ENCODE measurements at regions not wholly inside any gene's neighbourhood (a gene's known extent, or its start where the extent isn't known, plus 50 kb on each side); places are given as distances from the start of the nearest gene placed in this dataset.
"Not testable (repeated sequence)": the region's sequence is repeated elsewhere in the genome, so short reads cannot be mapped to it uniquely, and the experiment has no call there.

DNA sequence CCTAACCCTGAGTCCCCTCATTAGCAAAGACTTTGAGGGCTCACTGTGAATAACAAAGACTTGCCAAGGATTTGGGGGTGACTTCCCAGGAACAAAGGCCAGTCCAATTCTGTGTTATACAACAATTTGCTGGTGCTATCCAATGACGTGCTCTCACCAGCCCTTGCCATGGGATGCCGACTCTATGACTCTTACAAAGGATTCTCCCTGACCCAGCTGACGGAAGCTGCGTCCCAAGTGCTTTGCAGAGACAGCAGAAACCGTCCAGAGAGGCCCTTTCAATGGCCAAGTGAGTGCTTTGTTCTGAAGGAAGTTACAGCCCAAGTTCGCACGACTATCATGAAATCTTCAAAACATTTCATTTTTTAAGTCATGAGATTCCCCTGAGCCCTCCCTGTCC lies 345.3 kb upstream of the TNRC6C start:
- DNase-seq = no peak

- no peak for DNase-seq
Measured at GRCh38 chr17:77613627-77614026, 344.9 kb upstream of the TNRC6C start.

- no peak for DNase-seq
Measured at GRCh38 chr17:77615703-77616253, 342.7 kb upstream of the TNRC6C start.

DNA sequence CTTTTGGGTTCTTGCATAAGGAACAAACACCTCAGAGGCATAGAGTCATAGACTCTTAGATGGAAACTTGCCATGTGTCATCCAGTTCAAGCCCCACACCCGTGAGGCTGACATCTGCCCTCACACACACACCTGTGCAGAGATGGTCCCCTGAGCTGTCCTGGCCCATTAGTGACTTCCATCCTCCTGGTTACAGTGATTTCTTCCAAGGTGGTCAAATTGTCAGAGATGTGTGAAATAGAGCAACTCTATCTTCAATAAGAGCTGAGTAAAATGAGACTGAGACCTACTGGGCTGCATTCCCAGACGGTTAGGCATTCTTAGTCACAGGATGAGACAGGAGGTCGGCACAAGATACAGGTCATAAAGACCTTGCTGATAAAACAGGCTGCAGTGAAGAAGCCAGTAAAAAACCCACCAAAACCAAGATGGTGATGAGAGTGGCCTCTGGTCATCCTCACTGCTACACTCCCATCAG lies 342.2 kb upstream of the TNRC6C start:
- no peak for DNase-seq

DNA sequence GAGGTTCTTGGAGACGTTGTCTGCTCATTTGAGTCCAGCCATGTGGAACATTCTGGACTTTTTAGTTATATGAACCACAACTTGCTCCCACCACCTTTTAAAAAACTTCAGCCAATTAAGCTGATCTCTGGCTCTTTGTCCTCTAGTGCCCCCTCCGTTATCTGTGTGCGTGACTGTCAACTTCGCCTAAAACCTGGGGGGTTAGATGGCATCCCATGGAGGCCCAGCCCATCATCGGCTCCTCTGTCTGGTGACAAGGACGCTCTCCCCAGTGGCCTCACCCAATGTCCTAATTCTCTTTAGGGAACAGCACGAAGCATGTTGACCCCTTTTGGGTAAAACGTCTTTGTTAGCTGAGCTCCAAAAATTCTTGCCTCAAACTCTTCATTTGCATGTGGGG lies 341.0 kb upstream of the TNRC6C start:
- DNase-seq = no peak

DNA sequence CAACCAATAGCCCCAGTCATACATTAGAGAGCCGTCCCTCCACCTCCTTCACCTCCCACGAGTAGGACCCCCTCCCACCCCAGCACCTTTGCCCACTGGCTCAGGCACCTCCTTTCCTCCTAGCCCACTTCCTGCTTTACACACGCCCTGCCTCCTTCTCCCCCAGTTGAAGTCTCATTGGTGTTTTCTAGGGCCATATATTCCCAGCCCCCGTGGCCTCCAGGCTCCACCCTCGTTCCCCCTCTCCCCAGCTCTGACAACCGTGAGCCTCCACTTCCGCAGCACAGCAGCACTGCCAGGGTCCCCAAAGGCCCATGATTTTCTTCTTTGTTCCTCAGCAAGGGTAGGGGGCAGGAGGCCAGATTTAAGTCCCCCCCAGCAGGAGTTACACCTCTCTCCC lies 340.3 kb upstream of the TNRC6C start:
- DNase-seq = no peak

GRCh38 chr17:77618731-77619130 lies 339.8 kb upstream of the TNRC6C start:
- DNase-seq = no peak

DNA sequence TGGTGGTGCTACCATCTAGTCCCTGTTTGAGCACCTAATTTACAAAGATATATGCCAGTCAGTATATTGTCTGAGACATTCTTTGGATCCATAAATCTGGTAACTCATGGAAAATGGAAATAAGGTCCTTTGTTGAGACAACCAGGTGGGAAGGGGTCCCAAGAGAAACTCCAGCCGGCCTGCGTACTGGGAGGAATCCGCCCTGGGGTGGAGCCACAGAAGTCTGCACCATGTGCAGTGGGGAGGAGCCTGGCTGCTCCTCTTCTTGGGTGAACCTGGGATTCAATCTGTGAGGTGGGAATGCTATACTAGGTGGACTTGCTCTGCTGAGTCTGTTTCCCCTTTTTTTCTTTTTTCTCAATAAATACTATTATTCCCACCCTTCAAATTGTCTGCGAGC lies 339.2 kb upstream of the TNRC6C start:
- DNase-seq = no peak

GRCh38 chr17:77619851-77620250 lies 338.7 kb upstream of the TNRC6C start:
- DNase-seq = no peak

- DNase-seq = no peak
Measured at GRCh38 chr17:77620282-77620681, 338.2 kb upstream of the TNRC6C start.

- DNase-seq = not testable (repeated sequence)
Measured at GRCh38 chr17:77622084-77622483, 336.4 kb upstream of the TNRC6C start.

- DNase-seq = no peak
Measured at GRCh38 chr17:77622647-77623046, 335.9 kb upstream of the TNRC6C start.

- not testable (repeated sequence) for DNase-seq
Measured at GRCh38 chr17:77623321-77623720, 335.2 kb upstream of the TNRC6C start.

- DNase-seq = no peak
Measured at GRCh38 chr17:77628035-77628434, 330.5 kb upstream of the TNRC6C start.

GRCh38 chr17:77629284-77629683 lies 329.2 kb upstream of the TNRC6C start:
- DNase-seq = not testable (repeated sequence)

DNA sequence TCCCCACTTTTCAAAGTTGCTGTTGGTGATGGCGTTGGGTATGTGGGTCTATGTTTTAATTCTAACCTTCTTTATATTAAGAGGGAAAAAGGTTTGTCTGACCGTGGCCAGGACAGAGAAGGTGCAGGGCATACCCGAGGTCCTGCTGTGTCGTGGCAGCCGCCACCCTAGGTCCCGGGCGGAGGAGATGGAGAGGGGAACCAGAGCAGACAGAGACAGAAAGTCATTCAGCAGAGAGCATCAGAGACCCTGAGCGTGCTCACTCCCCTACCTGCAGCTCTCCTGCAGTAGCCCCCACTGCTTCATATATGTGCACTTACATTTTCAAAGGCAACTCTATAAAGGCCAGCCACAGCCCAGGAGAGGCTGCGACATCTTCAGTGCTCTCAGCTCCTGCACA lies 327.2 kb upstream of the TNRC6C start:
- no peak for DNase-seq

DNA sequence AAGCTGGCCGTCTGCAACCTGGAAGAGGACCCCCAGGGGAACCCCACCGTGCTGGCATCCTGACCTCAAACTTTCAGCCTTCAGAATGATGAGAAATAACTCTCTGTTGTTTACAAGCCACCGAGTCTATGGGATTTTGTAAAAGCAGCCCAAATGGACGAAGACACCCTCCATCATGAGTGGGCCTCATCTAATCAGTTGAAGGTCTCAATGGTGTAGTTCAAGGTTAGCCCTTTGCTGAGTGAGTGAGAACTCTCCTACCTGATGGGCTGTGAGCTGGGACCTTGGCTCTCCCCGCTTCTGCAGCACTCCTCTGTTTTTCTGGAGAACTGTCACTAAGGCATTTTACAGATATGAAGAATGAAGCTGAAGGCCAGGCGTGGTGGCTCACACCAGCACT lies 325.9 kb upstream of the TNRC6C start:
- no peak for DNase-seq

- DNase-seq = no peak
Measured at GRCh38 chr17:77634710-77635109, 323.8 kb upstream of the TNRC6C start.

DNA sequence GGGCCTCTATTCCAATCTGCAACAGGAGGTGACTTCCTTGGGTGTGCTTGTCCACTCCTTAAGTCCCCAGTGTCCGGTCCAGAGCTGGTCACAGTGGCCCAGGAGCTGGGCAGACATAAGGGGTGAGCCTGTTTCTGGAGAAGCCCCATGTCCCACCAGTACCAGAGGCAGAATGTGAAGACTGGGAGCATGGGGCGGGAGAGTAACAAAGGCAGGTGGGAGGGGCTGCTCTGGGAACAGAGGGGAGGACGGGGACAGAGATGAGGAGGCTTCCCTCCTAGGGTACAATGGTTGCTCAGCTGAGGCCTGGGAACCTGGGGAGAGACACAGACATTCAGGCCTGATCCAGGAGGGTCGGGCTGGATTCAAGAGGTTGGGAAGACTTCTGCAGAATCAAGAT lies 323.3 kb upstream of the TNRC6C start:
- DNase-seq = no peak

DNA sequence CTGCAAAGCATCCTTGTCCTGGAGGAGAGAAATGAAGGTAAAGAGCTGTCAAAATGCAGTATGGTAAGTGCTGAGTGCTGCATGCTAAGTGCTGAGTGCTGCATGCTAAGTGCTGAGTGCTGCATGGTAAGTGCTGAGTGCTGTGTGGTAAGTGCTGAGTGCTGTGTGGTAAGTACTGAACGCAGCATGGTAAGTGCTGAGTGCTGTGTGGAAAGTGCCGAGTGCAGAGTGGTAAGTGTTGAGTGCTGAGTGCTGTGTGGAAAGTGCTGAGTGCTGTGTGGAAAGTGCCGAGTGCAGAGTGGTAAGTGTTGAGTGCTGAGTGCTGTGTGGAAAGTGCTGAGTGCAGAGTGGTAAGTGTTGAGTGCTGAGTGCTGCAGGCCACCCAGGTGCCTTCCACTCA lies 322.7 kb upstream of the TNRC6C start:
- DNase-seq = not testable (repeated sequence)

- DNase-seq = no peak
Measured at GRCh38 chr17:77636835-77637817, 321.4 kb upstream of the TNRC6C start.

DNA sequence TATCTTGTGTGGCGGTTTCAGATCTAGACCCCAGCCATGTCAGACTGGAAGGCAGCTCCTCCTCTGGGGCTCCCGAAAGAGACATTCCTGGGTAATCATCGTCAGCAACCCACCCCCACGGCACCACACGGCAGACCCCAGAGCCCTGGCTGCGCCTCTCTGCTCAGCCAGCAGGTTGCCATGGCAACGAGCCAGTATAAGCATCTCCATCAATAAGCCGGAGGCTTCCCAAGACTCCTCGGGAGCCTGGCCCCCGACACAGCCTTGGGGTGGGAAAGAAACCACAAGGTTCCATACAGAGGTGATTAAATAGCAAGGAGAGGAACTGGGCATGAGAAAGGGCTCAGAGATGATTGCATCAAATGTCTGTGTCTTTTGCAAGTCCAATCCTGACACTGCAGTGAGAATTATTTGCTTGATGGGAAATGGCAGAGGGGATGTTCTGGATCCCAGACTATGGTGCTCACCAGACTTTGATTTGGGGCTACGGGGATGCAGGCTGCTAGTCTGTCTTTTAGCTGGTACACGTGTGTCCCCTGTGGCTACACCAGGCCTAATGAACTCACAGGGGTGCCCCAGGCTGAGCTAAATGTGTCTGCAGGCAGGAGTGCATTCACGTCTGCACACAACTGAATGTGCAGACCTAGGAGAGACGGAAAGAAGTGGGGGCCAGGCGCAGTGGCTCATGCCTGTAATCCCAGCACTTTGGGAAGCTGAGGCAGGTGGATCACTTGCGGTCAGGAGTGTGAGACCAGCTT lies 320.5 kb upstream of the TNRC6C start:
- no peak for DNase-seq

GRCh38 chr17:77640252-77640651 lies 318.3 kb upstream of the TNRC6C start:
- no peak for DNase-seq

Measured in NCI-H748 treated with DMSO at 0.1 percent for 48 hours (cell line).